Upper lobe of left lung (tissue), 6 donors: ENCODE measurements at regions not wholly inside any gene's neighbourhood (a gene's known extent, or its start where the extent isn't known, plus 50 kb on each side); places are given as distances from the start of the nearest gene placed in this dataset.

Experiments
- ATAC-seq, 2 donors: fragments of 200-7000 bp; cut with Tn5 transposase; one replicate each; pipeline ENCODE4 v1.9.1; 2022; ENCODE audit warnings: mild to moderate bottlenecking in 2 of 2, moderate library complexity in 2 of 2; ENCODE audit not compliant: low FRiP score in 2 of 2
- DNase-seq, 2 donors: peaks; one replicate each; pipeline ENCODE4 v3.0.0-alpha.2; 2019 to 2020
- H3K27ac ChIP-seq, 4 donors: fragments of 200-600 bp; sonication (generic); one replicate each; pipeline ENCODE4 v1.5.1; 2016 to 2019
- H3K27me3 ChIP-seq, 4 donors: fragments of 200-600 bp; sonication (generic); one replicate each; pipeline ENCODE4 v1.5.1; 2017 to 2019
- H3K36me3 ChIP-seq, 4 donors: fragments of 200-600 bp; sonication (generic); one replicate each; pipeline ENCODE4 v1.5.1; 2016 to 2019
- H3K4me1 ChIP-seq, 4 donors: fragments of 200-600 bp; sonication (generic); one replicate each; pipeline ENCODE4 v1.5.1; 2018 to 2019
- H3K4me3 ChIP-seq, 4 donors: fragments of 200-600 bp; sonication (generic); one replicate each; pipeline ENCODE4 v1.5.1; 2017 to 2019; ENCODE audit warnings: mild to moderate bottlenecking in 2 of 4, moderate library complexity in 1 of 4
- H3K9me3 ChIP-seq, 4 donors: fragments of 200-600 bp; sonication (generic); one replicate each; pipeline ENCODE4 v1.5.1; 2018 to 2019
- EP300 ChIP-seq, 4 donors: sonication (generic); formaldehyde crosslinking; IDR thresholded peaks; one replicate each; pipeline ENCODE4 v1.5.1; 2017; ENCODE audit warnings: antibody characterized with exemption in 4 of 4, control low read depth in 2 of 4
- POLR2A ChIP-seq, 4 donors: fragments of 450-650 bp; IDR thresholded peaks; one replicate each; pipeline ENCODE4 v1.5.1; 2016 to 2017; ENCODE audit warnings: antibody characterized with exemption in 4 of 4, mild to moderate bottlenecking in 2 of 4
- POLR2AphosphoS5 ChIP-seq, 2 donors: sonication (generic); formaldehyde crosslinking; IDR thresholded peaks; one replicate each; pipeline ENCODE4 v1.5.1; 2017; ENCODE audit warnings: antibody characterized with exemption in 2 of 2
- WGBS, 2 donors: methylation state at CpG; one replicate each; pipeline ENCODE4 v1.1.5; 2017 to 2018; 5-methylcytosine and 5-hydroxymethylcytosine counted together
- TF ChIP-seq, protein P1 (sequence below), 6 experiments: fragments of 450-650 bp in 4 of 6; fragments of 200-600 bp in 2 of 6; sonication (generic) in 2 of 6; IDR thresholded peaks; one replicate each; pipeline ENCODE4 v1.5.1; 2016 to 2019; ENCODE audit warnings: antibody characterized with exemption in 6 of 6
- donor health status: DM: no; HTN: no; CAD: no; lungs with moderate emphysema.
- donor health status: DM: no; HTN: yes; CAD: no; lungs with severe emphysema.

DNA sequence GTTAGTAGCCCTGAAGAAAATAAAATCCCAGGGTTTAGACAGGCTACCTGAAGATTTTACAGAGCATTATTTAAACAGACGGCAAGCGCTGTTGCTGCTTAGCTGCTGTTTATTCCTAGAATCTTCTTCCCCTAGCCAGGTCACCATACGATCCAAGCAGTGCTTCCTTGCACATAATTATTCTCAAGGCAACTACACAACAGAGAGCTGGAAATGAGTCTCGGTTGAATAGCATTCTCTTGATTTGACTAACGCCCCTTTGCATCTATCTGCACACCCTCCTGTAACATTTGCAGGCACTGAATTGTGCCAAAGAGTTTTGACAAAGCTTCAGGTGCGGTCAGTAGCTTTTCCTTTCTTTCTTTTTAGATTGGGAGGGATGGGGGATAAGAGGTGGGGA, 564.4 kb downstream of the TBL1XR1 start:
- no peaks in the 10 kb centered on the region for H3K27me3 ChIP-seq
- 77 to 79% methylated on average over 6 of the region's 6 CpGs for WGBS, 2 donors
- no peaks in the 10 kb centered on the region for H3K4me1 ChIP-seq
- TF ChIP-seq, protein P1, sequence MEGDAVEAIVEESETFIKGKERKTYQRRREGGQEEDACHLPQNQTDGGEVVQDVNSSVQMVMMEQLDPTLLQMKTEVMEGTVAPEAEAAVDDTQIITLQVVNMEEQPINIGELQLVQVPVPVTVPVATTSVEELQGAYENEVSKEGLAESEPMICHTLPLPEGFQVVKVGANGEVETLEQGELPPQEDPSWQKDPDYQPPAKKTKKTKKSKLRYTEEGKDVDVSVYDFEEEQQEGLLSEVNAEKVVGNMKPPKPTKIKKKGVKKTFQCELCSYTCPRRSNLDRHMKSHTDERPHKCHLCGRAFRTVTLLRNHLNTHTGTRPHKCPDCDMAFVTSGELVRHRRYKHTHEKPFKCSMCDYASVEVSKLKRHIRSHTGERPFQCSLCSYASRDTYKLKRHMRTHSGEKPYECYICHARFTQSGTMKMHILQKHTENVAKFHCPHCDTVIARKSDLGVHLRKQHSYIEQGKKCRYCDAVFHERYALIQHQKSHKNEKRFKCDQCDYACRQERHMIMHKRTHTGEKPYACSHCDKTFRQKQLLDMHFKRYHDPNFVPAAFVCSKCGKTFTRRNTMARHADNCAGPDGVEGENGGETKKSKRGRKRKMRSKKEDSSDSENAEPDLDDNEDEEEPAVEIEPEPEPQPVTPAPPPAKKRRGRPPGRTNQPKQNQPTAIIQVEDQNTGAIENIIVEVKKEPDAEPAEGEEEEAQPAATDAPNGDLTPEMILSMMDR (IDR thresholded peaks at IDR 0.05): no peak
- no peak for TF ChIP-seq POLR2AphosphoS5 (IDR thresholded peaks at IDR 0.05)
- TF ChIP-seq EP300 (IDR thresholded peaks at IDR 0.05): no peak
- TF ChIP-seq POLR2A (IDR thresholded peaks at IDR 0.05): no peak
- no peak overlapping the region for H3K27ac ChIP-seq
- DNase-seq (no peak), ATAC-seq (no peak)
- no peaks in the 10 kb centered on the region for H3K9me3 ChIP-seq
- no peaks in the 10 kb centered on the region for H3K36me3 ChIP-seq
- H3K4me3 ChIP-seq: no peak overlapping the region

DNA sequence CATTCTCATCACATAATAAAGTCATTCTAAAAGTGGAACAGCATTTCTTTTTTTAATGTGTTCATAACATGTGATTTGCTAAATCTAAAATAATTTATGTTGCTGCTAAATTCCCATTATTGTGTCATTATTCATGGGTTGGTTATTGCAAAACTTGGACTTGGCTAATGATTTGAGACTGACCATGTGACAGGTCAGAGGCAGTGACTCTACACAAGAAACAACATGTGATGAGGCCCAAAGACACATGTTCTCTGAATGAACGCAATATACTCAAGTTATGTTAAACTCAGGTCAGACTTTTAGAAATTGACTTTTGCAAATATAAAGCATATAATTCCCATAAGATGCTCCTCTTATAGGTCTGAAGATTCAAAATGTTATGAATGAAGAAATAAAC, 566.1 kb downstream of the TBL1XR1 start:
- WGBS, 2 donors: 76 to 90% methylated on average over 1 of the region's 1 CpG
- H3K4me1 ChIP-seq: no peaks in the 10 kb centered on the region
- no peak for ATAC-seq
- no peaks in the 10 kb centered on the region for H3K27me3 ChIP-seq
- H3K4me3 ChIP-seq: no peak overlapping the region
- TF ChIP-seq POLR2AphosphoS5 (IDR thresholded peaks at IDR 0.05): no peak
- no peak for TF ChIP-seq EP300 (IDR thresholded peaks at IDR 0.05)
- TF ChIP-seq POLR2A (IDR thresholded peaks at IDR 0.05): no peak
- TF ChIP-seq, protein P1 (IDR thresholded peaks at IDR 0.05): no peak
- no peaks in the 10 kb centered on the region for H3K9me3 ChIP-seq
- no peaks in the 10 kb centered on the region for H3K36me3 ChIP-seq
- DNase-seq: no peak
- no peak overlapping the region for H3K27ac ChIP-seq

DNA sequence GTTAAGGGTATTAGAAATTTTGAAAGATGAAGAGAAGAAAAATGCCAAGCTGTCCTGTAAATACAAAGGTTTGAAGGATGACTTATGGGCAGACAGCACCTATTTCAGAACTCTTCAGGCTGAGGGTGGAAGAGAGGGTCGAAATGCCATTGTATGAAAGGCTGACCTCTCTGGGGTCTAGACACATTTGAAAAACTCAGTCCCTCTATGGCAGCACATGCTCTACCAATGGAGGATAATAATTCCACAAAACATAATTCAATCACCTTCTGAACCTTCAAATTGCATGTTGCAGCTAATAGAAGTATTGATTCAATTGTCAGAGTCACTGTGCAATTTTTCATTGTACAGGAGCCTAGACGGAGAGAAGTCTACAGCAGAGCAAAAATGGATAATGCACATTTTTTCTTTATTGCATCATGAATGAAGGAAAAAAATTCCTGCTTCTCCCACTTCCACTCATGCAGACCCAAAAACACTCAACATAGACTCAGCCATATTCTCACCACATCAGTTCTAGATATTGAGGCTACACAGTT, 569.1 kb downstream of the TBL1XR1 start:
- Histone ChIP-seq H3K27ac (no peak overlapping the region), H3K9me3 (no peaks in the 10 kb centered on the region), H3K27me3 (no peaks in the 10 kb centered on the region), H3K4me3 (no peak overlapping the region), H3K36me3 (no peaks in the 10 kb centered on the region), H3K4me1 (no peaks in the 10 kb centered on the region)
- no peak for ATAC-seq
- TF ChIP-seq POLR2A (IDR thresholded peaks at IDR 0.05) (no peak), POLR2AphosphoS5 (IDR thresholded peaks at IDR 0.05) (no peak), EP300 (IDR thresholded peaks at IDR 0.05) (no peak)
- TF ChIP-seq, protein P1 (IDR thresholded peaks at IDR 0.05): no peak
- DNase-seq: no peak
- WGBS, 2 donors: 79 to 83% methylated on average over 2 of the region's 2 CpGs

DNA sequence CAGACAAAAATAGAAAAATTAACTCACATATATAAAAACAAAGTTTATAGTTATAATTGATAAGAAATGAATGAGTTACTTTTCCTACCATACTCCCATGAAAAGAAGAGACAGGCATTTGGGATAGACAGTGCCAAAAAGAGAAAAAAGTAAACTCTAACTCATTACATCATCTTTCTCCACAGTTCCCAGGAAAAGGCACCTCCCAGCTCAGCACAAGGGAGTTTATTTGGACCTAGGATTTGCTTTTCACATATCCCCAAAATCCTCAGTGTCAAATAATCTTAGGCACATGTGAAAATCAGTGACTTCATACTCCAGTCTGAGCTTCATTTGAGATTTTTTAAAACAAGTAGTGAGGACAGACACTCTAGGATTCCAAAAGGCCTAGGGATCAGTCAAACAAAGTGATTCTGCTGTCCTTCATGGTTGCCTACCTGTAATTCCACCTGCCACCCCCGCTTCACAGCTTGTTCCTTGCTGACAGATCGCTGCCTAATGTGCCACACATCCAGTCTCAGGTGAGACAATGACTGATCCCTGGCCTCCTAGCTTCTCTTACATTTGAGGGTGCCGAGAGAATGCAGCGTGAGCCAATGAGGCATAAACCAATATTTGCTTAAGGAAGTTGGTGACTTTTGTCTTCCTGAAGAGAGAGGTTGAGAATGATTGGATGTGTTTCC, 573.7 kb downstream of the TBL1XR1 start:
- Histone ChIP-seq H3K36me3 (no peaks in the 10 kb centered on the region), H3K27ac (no peak overlapping the region), H3K9me3 (no peaks in the 10 kb centered on the region), H3K4me1 (no peaks in the 10 kb centered on the region), H3K4me3 (no peak overlapping the region), H3K27me3 (no peaks in the 10 kb centered on the region)
- 65 to 81% methylated on average over 4 of the region's 4 CpGs for WGBS, 2 donors
- TF ChIP-seq POLR2A (IDR thresholded peaks at IDR 0.05) (no peak), EP300 (IDR thresholded peaks at IDR 0.05) (no peak), POLR2AphosphoS5 (IDR thresholded peaks at IDR 0.05) (no peak)
- TF ChIP-seq, protein P1 (IDR thresholded peaks at IDR 0.05): no peak
- ATAC-seq: peak in 1 of 2 donors; percentile 43
- no peak for DNase-seq

DNA sequence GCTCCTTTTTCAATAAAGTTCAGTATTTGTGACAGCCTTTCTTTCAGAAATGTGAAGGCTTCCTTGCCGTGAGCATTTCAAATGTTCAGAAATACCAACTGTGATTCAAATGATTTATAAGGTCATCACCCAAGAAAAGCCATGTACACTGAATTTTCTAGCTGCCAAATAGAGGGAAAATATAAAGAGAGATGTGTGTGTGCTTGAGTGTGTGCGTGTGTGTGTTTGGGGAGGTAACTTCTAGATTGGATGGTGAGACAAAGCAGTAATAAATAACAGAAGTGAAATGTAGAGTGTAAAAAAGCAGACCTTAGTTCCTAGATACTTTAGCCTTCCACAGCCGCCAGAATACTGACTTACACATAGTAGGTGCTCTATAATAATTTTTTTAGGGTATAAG, 577.4 kb downstream of the TBL1XR1 start:
- no peak for ATAC-seq
- H3K9me3 ChIP-seq: no peaks in the 10 kb centered on the region
- WGBS, 2 donors: 79 to 89% methylated on average over 3 of the region's 3 CpGs
- no peak overlapping the region for H3K4me3 ChIP-seq
- H3K36me3 ChIP-seq: no peaks in the 10 kb centered on the region
- no peak overlapping the region for H3K27ac ChIP-seq
- TF ChIP-seq, protein P1 (IDR thresholded peaks at IDR 0.05): no peak
- TF ChIP-seq EP300 (IDR thresholded peaks at IDR 0.05) (no peak), POLR2A (IDR thresholded peaks at IDR 0.05) (no peak)
- no peak for DNase-seq
- H3K27me3 ChIP-seq: no peaks in the 10 kb centered on the region
- no peaks in the 10 kb centered on the region for H3K4me1 ChIP-seq
